NCI-H526 treated with DMSO at 0.1 percent for 48 hours (cell line): ENCODE measurements at regions not wholly inside any gene's neighbourhood (a gene's known extent, or its start where the extent isn't known, plus 50 kb on each side); places are given as distances from the start of the nearest gene placed in this dataset.

Experiments used
- DNase-seq: peaks from one replicate; lab custom pipeline; 2025; lab: John Stamatoyannopoulos, UW

DNA sequence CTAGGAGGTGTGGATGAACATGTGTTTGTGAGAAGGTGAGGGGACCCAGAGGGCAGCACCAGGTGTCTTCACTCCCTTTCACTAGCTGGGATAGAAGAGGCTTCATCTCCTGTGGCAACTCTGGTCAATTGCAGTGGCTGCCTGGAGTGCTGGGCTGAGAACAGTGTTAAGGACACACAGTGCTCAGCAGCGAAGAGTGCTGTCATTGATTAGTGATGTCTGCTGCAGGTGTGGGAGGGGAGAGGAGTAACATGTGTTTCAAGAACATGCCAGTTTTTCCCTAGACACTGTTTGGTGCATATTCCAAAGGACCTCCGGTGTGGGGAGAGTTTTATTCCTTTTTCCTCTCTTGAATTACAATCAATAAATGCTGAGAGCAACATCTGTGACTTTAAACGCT is 95.9 kb upstream of the CXCR4 start:
- no peak for DNase-seq

DNA sequence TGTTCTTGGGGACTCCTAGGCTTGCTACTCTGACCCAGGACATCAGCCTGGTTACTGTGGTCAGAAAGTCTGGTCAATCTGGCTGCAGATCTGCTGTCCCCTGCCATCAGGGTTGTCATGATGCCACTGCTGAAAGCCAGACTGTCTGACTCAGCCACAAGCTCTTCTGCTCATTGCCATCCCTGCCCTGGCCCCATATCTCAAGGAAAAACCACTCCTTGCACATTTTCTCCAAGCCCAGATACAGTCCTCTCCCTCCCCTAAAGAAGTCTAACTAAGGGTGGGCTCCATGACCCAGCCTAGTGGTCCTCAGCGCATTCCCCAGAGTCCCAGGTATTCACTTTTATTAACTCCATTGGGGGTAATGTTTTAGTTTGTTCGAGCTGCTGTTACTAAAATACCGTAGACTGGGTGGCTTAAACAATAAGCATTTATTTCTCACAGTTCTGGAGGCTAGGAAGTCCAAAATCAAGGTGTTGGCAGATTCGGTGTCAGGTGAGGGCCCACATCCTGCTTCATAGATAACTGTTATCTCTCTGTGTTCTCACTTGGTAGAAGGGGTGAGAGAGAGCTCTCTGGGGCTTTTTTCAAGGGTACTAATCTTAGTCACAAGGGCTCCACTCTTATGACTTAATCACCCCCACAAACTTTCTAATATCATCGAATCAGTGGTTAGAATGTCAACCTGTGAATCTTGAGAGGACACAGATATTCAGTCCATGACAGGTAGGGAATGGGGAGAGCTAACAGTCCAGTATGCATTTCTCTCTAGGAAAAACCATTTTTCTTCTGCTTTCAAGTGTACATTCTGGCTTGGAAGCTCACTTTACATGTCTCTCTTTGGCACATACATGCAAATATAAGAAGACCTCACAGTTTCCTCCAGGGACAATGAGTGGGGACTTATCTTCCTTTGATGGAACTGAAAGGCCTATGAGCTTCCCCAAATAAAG is 94.8 kb upstream of the CXCR4 start:
- no peak for DNase-seq

DNA sequence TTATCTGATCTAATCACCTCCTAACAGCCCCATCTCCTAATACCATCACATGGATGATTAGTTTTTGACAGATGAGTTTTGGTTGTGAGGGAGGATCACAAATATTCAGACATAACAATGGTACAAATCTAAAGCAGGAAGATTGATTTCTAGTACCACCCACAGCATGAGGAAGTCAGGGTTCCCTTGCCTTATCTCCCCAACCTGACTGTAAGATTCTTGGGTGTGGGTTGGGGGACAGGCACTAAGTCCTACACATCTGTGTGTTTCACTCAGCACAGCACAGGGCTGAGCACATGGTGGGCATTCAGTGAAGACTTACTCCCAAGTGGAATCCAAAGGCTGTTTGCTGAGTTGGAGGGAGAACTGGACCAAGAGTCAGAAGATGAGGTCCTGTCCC is 93.8 kb upstream of the CXCR4 start:
- no peak for DNase-seq

DNA sequence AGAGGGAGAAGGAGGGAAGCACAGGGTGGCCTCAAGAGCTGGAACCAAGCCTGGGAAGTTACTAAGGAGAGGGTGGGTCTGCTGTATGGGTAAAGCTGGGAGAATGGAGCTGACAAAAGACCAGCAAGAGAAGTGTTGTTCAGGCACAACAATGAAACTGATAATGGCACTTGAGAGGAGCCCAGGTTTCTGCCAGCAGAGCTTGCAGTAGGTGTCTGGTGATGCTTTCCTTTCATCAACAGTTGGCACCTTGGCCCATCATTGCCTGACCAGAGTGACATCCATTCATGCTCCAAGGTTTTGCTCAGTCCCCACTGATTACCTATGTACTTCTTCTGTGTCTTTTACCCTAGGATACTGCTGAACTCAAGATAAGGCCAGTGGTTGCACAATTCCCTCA is 92.9 kb upstream of the CXCR4 start:
- no peak for DNase-seq

DNA sequence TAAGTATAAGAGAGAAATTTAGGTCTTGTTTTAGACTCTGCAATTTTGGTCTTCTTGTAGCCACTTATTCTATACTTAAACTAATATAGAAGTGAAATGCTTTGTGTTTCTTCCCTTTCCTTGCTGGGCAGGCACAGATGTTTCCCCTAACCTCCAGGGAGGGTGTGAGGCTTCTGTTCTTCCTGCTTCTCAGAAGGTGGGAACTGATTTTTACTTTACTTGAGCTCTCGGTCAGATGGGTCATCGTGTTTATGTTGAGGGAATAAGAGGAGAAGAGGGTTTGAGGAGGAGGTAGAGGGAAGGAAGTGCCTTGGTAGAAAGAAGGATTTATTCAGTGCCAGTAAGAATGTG is 92.5 kb upstream of the CXCR4 start:
- no peak for DNase-seq

DNA sequence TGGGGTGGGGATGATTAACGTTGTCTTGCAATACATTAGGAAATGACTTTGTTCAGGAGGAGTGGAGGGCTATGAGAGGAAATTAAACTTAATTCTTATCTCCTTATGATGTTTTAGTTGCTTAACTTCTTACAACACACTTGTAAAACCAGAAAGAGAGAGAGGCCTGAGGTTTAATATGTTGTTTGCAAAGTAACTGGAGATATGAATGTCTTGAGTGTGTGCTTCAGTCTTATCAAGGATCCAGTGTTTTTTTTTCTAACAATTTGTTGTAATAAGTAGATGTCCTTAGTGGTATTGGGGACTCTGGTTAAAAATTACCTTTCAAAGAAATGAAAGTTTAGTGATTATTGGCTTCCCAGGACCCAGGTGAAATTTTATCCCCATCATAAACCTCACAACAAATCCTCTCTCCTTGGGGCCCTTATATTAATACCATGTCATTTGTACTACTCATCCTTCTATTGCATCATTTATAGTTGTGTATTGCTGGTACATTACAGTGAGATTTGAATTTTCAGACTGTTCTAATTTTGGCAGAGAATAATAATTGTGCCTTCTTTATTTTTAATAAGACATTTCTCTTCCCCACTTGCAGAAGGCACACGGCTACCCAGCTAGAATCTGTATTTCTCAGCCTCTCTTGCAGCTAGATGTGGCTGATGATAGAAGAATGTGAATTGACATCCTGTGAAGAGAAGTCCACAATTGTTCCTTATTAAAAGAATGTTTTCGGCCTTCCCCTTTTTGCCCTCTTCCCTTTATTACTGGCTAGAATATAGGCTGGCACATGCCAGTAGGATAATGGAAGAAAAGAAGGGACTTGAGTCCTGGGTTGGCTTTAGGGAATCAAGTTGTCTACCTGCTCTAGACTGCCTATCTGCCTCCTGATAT is 91.9 kb upstream of the CXCR4 start:
- DNase-seq = no peak

DNA sequence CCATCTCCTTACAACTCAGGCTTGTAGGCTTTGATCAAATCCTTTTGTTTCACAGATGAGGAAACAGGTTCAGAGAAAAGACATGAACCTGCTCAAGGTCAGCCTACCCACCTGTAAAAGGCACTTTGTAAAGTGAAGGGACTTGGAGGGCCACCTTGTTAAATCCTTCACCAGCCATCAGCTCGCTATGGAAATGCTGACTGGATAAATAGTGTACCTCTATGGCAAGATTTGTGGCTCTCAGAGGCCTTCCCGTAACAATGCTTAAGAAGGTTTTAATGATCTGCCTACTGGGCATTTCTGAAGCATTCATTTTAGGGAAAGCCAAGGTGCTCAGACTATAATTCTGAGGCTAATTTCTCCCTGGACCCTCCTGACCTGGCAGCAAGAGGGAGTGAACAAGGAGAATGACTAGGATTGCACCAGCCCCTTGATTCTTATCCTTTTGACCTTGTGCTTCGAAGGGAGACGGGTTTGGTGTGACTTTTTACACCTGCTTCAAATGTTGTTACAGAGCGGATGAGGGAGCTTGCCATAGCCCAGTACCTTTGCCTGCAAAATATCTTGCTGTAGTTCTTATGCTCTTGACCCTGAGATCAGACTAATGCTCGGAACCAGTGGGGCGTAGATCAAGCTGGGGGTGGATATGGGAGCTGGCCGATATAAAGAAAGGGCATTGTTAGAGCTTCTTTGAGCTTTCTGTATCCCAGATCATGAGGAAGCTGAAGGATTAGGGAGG is 90.9 kb upstream of the CXCR4 start:
- DNase-seq = no peak

DNA sequence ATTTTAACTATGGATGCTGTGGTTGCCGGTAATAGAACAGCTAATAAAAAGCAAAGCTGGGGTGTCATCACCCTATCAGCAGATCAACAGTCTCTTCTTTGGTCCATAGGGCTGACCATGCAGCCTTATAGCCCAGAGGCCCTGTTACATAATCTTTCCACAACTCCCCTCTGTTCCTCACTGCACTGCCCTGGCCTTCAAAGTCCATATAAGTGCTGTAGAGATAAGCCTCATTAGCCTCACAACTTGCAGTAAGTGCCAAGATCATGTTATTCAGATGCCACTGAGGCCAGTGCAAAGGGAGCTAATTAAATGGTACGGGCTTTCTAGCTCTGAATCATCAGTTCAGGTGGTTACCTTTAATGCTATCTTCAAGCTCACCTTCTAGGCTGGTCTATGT is 89.7 kb upstream of the CXCR4 start:
- no peak for DNase-seq

DNA sequence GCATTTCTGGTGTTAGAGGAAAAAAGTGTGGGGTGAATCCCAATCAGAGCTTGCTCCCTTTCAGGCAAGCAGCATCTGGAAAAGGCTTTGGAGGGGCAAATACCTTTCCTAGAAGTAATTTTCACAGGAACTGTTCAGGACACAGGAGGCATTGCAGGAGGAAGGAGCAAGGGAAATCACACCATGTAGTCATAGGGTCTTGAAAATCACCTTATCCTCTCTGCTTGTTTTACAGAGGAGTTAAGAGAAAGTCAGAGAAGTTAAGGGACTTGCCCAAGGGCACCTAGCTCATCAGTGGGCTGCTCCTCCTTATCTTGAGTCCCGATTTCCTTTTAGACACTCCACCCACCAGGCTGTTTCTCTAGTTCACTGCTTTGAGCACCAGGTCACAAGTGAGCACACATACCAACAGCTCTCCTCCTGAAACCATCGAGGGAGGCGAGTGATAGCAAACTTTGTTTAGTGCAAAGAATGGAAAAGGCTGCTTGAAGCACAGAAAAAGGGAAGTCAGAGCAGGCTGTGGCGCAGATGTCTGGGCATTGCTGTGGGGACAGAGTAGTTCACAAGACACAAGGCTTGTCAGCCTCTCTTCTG is 89.2 kb upstream of the CXCR4 start:
- DNase-seq = no peak

DNA sequence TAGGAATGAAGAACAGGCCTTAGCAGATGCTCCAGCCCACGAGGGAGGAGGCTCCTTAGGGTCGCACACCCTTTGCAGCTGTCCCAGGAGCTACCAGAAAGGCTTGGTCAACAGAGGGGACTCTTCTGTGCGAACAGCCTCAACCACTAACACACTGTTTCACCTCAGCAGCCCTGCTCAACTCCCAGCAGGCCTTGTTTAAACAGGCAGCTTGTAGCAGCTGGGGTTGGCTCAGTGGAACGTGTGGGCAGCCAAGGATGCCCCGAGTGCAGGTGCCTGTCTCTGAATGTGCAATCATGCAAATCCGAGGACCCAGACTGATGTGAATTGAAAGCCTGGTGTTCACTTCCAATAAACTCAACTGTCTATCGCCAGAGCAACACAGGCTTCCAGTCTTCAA is 88.7 kb upstream of the CXCR4 start:
- DNase-seq = peak; percentile 88

DNA sequence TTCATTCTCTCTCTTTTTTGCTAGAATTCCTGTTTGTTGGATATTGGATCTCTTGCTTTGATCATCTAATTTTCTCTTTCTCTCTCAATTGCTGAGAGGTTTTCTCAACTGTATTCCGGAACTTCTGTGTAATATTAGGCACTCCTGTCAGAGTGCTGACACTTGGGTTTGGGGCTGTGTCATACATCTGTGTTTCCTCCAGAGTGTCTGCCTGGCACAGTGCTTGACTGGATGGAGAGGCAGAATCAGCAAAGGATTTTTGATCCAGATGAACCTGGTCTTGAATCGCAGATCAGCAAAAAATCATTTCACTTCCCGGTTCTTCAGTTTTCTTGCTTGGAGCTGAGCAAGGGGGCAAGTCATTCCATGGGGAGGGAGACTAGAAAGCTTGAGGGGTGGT is 87.7 kb upstream of the CXCR4 start:
- DNase-seq = no peak

DNA sequence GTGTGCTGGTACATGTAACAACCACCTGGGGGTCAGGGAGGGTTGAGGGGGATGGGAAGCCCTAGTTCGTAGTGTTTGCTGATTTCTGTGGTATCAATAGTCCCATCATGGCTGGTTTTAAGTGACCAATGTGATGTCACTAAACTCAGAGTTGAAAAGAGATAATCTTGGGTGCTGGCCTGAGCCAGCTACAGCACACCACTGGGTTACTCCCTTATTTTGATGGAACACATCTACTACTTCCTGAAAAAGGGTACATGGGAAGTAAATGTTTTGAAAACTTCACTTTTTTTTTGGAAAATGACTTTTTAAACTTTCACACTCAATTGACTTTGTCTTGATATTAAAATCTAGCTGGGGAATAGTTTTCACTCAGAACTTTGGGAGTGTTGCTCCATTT is 87.0 kb upstream of the CXCR4 start:
- no peak for DNase-seq

DNA sequence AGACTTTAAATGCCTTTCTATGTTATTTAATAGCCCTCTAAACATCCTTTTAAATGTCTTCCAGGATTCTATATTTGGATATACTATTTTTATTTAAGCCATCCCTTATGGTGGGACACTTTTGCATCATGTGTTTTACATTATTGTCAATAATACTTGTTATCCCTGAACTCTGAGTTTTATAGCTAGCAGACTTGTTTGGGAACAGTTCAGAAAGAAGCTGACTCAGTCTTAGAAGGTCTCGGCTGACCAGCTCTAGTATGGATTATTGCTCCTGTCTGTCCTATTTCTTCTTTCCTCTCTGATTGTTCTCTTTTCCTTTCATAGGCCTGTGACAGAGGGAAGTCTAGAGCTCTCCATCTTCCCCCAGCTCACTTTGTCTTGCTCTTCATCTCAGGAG is 77.3 kb upstream of the CXCR4 start:
- no peak for DNase-seq

DNA sequence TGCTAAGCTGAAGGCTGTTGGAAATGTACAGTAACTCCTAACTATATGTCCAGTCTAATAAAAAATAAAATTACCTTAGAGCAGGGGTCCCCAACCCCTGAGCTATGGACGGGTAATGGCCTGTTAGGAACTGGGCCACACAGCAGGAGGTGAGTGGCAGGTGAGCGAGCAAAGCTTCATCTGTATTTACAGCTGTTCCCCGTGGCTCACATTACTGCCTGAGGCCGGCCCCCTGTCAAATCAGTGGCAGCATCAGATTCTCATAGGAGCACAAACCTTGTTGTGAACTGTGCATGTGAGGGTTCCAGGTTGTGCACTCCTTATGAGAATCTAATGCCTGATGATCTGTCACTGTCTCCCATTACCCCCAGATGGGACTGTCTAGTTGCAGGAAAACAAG is 73.1 kb upstream of the CXCR4 start:
- no peak for DNase-seq

DNA sequence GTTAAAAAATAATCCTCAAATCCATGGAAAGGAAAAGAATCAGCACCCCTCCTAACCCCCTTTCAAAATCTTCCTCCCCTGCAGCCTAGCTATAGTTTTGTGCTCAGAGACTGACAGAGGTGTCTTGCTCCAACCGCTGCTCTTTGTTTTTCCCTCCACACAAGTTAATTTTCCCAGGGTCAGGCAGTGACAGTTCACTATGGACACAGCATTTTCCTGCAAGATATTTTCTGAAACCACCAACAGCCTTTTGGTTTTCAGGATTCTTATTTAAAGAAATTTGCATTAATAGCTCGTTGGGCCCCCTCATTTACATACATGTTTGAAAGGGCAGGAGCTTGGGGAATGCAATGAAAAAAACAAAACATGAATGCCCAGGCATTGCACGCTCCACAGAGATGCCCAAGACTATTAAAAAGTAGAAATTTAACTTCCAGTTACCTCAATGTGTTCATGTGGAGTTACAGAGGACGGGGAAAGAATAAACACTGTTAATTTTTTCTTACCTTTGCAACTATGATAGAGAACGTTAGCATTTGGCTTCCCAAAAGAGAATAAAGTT is 71.4 kb upstream of the CXCR4 start:
- peak; percentile 90 for DNase-seq

DNA sequence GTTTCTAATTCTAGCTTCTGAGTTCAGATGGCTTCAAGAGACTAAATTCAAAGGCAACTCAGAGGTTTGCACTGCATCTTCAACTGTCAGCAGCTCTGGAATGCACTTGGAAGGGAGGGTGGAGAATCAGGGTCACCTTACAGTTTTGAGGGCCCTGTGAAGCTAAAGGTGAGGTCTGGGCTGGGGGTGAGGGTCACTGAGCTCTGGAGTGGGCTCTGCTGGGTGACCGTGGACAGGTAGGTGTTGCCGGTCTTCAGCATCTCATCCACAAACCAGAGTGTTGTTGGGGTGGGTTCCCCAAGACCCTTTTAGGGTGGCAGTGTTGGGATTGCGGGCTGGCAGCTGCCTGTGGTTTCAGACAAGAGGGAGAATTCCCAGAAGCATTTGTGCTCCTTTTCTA is 70.1 kb upstream of the CXCR4 start:
- DNase-seq = no peak

DNA sequence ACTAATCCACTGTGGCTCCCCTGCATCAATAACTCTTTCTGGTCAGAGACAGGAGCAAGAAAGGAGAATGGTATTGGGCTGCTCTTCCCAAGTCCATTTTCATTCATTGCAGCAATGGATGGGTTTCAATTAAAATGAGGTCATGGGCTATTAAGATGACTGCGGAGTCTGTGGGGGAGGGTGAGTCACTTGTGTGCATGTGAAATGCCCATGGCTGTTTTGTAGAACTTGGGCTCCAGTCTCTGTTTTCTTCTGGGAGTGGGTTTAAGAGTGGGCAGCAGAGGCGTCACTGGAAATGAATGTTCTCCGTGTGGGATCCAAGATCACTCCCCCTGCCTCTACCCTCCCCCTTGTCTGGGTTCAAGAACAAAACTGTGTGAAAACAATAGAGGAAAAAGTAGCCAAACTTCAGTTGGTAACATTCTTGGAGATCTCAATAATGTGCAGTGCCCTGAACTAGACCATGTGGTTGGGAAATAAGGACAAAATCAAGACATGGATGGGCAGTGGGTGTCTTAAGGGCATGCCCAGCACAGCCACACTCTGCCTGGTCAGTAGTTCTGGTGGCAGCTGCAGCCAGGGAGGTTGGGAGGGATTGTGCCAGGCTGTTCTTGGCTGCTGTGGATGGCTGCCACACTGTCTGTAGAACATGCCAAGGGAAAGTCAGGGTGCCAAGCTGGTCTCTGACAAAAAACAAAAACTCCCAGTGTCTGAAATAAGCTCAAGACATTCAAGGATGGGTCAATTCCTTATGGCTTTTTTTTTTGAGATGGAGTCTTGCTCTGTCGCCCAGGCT is 68.2 kb upstream of the CXCR4 start:
- DNase-seq = no peak

DNA sequence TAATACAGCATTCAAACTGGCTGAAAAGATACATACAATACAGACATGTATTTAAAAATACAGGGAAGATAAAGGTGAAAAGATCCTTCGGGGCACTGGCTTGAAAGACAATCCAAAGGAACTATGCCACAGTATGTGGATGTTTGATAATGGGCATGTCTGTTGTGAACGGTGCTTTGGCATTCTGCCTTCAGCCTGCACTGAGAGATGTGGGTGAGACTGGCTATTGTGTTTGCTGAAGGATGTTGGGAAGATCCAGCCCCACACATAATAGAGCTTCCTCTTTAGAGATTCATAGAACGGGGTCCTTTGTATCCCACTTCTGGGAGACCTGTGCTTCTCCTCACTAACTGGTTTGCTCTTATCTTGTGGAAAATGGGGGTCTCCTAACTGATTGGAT is 65.1 kb upstream of the CXCR4 start:
- no peak for DNase-seq

DNA sequence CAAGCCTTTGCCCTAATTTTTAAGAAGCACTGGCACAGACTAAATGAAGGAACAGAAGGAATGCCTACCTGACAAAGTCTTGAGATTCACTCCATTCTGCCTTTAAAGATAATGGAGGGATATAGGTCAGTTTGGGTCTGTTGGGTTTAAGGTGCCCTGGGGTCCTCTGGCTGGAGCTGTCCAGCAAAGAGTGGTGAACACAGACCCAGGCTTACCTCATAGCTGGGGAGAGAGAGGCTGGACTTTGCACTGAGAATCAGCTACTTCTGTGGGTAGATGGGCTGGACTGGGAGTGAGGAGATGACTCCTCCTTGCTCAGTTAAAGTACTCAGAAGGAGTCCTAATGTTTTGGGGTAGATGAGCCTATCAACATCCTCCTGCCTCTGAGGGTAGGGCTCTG is 64.4 kb upstream of the CXCR4 start:
- DNase-seq = no peak

DNA sequence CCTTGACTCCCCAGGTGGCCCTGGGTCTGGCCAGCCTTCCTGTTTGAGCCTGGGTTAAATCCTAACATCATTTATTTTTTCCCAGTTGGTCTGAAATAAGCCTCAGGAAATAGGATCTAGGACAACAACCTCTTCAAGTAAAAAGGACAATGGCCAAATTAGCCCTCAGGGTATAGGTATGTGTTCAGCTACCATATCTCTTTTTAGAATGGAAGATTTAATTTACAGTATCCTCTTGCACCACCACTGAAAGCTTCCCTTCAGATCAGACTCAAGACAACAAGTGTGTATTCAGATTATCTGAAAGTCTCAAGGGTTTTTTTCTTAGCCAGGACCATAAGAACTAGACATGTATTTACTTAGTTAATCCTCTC is 61.6 kb upstream of the CXCR4 start:
- DNase-seq = no peak
